Natural killer cell (primary cell): ENCODE measurements at regions not wholly inside any gene's neighbourhood (a gene's known extent, or its start where the extent isn't known, plus 50 kb on each side); places are given as distances from the start of the nearest gene placed in this dataset.

ENCODE experiments used
- ATAC-seq, 3 donors: fragments of 150-1000 bp in 2 of 3; fragments of 200-7000 bp in 1 of 3; cut with Tn5 transposase; 1 replicate in 1 of 3; 2 replicates in 2 of 3; pipeline ENCODE4 v1.10.0; 2021; ENCODE audit warnings: mild to moderate bottlenecking in 2 of 3, moderate library complexity in 2 of 3
- DNase-seq, 2 donors: peaks; one replicate each; pipeline versions ENCODE4 v3.0.0 to v3.0.0-alpha.2; 2013 to 2021; ENCODE audit warnings: mixed read lengths in 1 of 2
- H3K27ac ChIP-seq: one replicate; pipeline ENCODE4 v1.5.1; 2013; ENCODE audit warnings: mild to moderate bottlenecking, low read length
- H3K27me3 ChIP-seq: one replicate; pipeline ENCODE4 v1.6.1; 2013; ENCODE audit warnings: low read length; ENCODE audit not compliant: control insufficient read depth, insufficient read depth
- H3K36me3 ChIP-seq: one replicate; pipeline ENCODE4 v1.6.1; 2013; ENCODE audit warnings: low read length; ENCODE audit not compliant: control insufficient read depth, insufficient read depth
- H3K4me1 ChIP-seq: one replicate; pipeline ENCODE4 v1.6.1; 2013; ENCODE audit warnings: low read length; ENCODE audit not compliant: control insufficient read depth, insufficient read depth
- H3K4me3 ChIP-seq: one replicate; pipeline ENCODE4 v1.5.1; 2013; ENCODE audit warnings: low read length
- H3K9me3 ChIP-seq: one replicate; pipeline ENCODE4 v1.6.1; 2013; ENCODE audit warnings: low read length; ENCODE audit not compliant: control insufficient read depth, insufficient read depth
- H3K27ac Mint-ChIP-seq, 2 donors: one replicate each; pipeline ENCODE4 v1.8.0; 2022; ENCODE audit warnings: mild to moderate bottlenecking in 2 of 2, mixed read lengths in 2 of 2, moderate library complexity in 1 of 2
- H3K27me3 Mint-ChIP-seq, 2 donors: one replicate each; pipeline ENCODE4 v1.8.0; 2022; ENCODE audit warnings: low read depth in 2 of 2, mixed read lengths in 2 of 2
- H3K36me3 Mint-ChIP-seq: one replicate; pipeline ENCODE4 v1.8.0; 2022; ENCODE audit warnings: mixed read lengths
- H3K4me1 Mint-ChIP-seq, 2 donors: one replicate each; pipeline ENCODE4 v1.8.0; 2022; ENCODE audit warnings: mixed read lengths in 2 of 2
- H3K4me3 Mint-ChIP-seq: one replicate; pipeline ENCODE4 v1.8.0; 2022; ENCODE audit warnings: mild to moderate bottlenecking, moderate library complexity, mixed read lengths
- H3K9me3 Mint-ChIP-seq, 2 donors: one replicate each; pipeline ENCODE4 v1.8.0; 2022; ENCODE audit warnings: mixed read lengths in 2 of 2
- WGBS: methylation state at CpG from one replicate; pipeline ENCODE4 v1.1.7; 2013; ENCODE audit warnings: missing lambda C conversion rate; ENCODE audit not compliant: insufficient coverage; 5-methylcytosine and 5-hydroxymethylcytosine counted together
- intact Hi-C: fragments of 100-400 bp; cut with micrococcal nuclease; formaldehyde crosslinking; loops from one replicate; pipeline ENCODE4 v1.14.2; 2022
- TF ChIP-seq, protein P1 (sequence below): fragments of 200-600 bp; IDR thresholded peaks from one replicate; pipeline ENCODE4 v1.8.0; 2022; ENCODE audit warnings: antibody characterized with exemption

DNA sequence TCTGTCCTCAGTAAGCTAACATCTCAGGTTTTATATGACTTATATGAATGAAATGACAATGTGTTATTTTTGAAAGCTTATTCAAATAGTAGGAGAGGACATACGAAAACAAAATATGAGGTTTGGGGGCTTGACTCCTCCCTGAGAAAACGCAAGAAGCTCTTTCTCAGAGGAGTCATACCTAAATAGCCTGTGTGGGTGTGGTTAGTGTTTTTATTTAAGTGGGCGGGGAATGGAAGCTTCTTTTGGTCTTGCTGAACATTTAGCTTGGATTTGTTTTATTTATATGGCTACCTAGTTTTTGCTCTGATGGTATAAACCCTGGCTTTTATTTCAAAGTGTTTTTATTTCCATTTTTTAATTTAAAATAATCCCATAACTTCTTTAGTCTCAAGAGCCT lies 72.1 kb upstream of the DSG1 start:
- no peaks in the 10 kb centered on the region for H3K36me3 ChIP-seq
- no peaks in the 10 kb centered on the region for H3K4me1 ChIP-seq
- no peak for DNase-seq
- H3K4me3 Mint-ChIP-seq, result no peak overlapping the region
- H3K36me3 Mint-ChIP-seq, result no peaks in the 10 kb centered on the region
- no peak for ATAC-seq
- H3K27ac Mint-ChIP-seq, result no peak overlapping the region
- no peaks in the 10 kb centered on the region for H3K9me3 ChIP-seq
- intact Hi-C loops, result no loop called here
- no peaks in the 10 kb centered on the region for H3K27me3 Mint-ChIP-seq
- no peaks in the 10 kb centered on the region for H3K27me3 ChIP-seq
- TF ChIP-seq, protein P1, sequence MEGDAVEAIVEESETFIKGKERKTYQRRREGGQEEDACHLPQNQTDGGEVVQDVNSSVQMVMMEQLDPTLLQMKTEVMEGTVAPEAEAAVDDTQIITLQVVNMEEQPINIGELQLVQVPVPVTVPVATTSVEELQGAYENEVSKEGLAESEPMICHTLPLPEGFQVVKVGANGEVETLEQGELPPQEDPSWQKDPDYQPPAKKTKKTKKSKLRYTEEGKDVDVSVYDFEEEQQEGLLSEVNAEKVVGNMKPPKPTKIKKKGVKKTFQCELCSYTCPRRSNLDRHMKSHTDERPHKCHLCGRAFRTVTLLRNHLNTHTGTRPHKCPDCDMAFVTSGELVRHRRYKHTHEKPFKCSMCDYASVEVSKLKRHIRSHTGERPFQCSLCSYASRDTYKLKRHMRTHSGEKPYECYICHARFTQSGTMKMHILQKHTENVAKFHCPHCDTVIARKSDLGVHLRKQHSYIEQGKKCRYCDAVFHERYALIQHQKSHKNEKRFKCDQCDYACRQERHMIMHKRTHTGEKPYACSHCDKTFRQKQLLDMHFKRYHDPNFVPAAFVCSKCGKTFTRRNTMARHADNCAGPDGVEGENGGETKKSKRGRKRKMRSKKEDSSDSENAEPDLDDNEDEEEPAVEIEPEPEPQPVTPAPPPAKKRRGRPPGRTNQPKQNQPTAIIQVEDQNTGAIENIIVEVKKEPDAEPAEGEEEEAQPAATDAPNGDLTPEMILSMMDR, result no peak
- 91% methylated on average over 3 of the region's 3 CpGs for WGBS
- no peaks in the 10 kb centered on the region for H3K9me3 Mint-ChIP-seq
- H3K27ac ChIP-seq, result no peak overlapping the region
- H3K4me3 ChIP-seq, result no peak overlapping the region
- H3K4me1 Mint-ChIP-seq, result no peaks in the 10 kb centered on the region

DNA sequence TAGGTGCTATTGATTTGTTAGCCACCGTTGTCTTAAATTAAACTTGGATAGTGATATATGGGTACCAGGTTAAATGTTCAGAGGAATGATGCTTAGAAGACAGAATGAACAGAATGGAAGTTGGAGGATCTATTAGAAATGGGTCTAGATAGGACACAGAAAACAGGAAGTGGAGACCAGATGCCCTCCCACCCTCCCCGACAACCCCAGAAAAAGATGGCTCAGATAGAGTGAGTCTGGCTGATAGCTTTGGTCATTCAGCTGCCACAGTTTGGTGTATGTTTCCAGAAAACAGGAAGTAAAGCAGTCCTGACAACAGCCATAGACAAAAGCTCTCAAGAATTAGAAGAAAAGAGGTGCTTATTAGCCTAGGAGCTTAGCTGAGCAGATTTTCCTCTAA lies 71.5 kb upstream of the DSG1 start:
- no peak overlapping the region for H3K4me3 Mint-ChIP-seq
- no peaks in the 10 kb centered on the region for H3K27me3 Mint-ChIP-seq
- Histone ChIP-seq H3K4me1 (no peaks in the 10 kb centered on the region), H3K4me3 (no peak overlapping the region), H3K27me3 (no peaks in the 10 kb centered on the region), H3K27ac (no peak overlapping the region), H3K36me3 (no peaks in the 10 kb centered on the region), H3K9me3 (no peaks in the 10 kb centered on the region)
- no peak overlapping the region for H3K27ac Mint-ChIP-seq
- ATAC-seq (no peak), DNase-seq (no peak)
- H3K4me1 Mint-ChIP-seq, result no peaks in the 10 kb centered on the region
- 81% methylated on average over 1 of the region's 2 CpGs for WGBS
- no peaks in the 10 kb centered on the region for H3K36me3 Mint-ChIP-seq
- TF ChIP-seq, protein P1, result no peak
- intact Hi-C loops, result no loop called here
- no peaks in the 10 kb centered on the region for H3K9me3 Mint-ChIP-seq

DNA sequence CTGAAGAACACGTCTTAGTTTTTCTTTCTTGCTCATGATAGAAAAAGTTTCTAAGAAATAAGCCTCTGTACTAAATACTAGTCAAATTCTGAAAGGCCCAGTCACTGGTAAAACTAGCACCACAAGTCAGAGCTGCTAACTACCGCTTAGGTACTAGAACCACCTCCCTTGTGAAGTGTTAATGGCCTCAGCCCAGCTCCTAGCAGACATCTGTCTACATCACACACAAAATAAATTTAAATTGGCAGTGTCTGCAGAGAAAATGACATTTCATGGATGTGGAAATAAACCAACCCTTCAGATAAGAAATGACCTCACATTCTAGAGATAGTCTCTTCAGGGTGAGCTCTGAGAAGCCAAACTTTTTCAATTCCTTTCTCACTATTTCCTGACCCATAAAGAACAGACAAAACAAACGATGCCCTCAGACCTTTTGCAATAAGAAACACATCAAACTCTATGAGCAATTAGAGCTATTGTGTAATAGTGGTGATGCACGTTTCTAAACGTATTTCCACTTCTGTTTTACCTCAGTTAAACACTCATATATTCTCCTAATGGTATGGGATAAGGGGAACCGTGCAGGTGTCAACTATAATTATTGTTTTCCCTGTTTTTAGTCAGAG lies 70.3 kb upstream of the DSG1 start:
- Histone ChIP-seq H3K4me3 (no peak overlapping the region), H3K27ac (no peak overlapping the region), H3K36me3 (no peaks in the 10 kb centered on the region), H3K4me1 (no peaks in the 10 kb centered on the region), H3K9me3 (no peaks in the 10 kb centered on the region), H3K27me3 (no peaks in the 10 kb centered on the region)
- no peak for DNase-seq
- Mint-ChIP-seq H3K27me3 (no peaks in the 10 kb centered on the region), H3K27ac (no peak overlapping the region), H3K9me3 (no peaks in the 10 kb centered on the region), H3K4me1 (no peaks in the 10 kb centered on the region), H3K4me3 (no peak overlapping the region), H3K36me3 (no peaks in the 10 kb centered on the region)
- TF ChIP-seq, protein P1, result no peak
- ATAC-seq, result peak in 1 of 3 donors; percentile 35
- WGBS, result 69% methylated on average over 2 of the region's 6 CpGs
- intact Hi-C loops, result no loop called here
